MM.1S (cell line): ENCODE measurements at regions not wholly inside any gene's neighbourhood (a gene's known extent, or its start where the extent isn't known, plus 50 kb on each side); places are given as distances from the start of the nearest gene placed in this dataset.

Experiments used
- DNase-seq: peaks from one replicate; pipeline ENCODE4 v3.0.0-alpha.2; 2015
- H2AFZ ChIP-seq: fragments of 300-600 bp; sonication (generic); 2 replicates; pipeline ENCODE4 v1.6.0; 2016; ENCODE audit warnings: antibody characterized with exemption, low read length
- H3F3A ChIP-seq: fragments of 300-600 bp; sonication (generic); 2 replicates; pipeline ENCODE4 v1.6.1; 2016; ENCODE audit warnings: mild to moderate bottlenecking, antibody characterized with exemption, low read length, moderate library complexity, mixed read lengths; ENCODE audit not compliant: insufficient read depth
- H3K27ac ChIP-seq: fragments of 300-600 bp; sonication (generic); 2 replicates; pipeline ENCODE4 v1.5.1; 2016; ENCODE audit warnings: mild to moderate bottlenecking, low read length
- H3K27me3 ChIP-seq: fragments of 300-600 bp; sonication (generic); replicated peaks from 2 replicates; pipeline ENCODE4 v1.6.0; 2016; ENCODE audit warnings: low read length; ENCODE audit not compliant: insufficient read depth
- H3K36me3 ChIP-seq: fragments of 300-600 bp; sonication (generic); replicated peaks from 2 replicates; pipeline ENCODE4 v1.6.1; 2016; ENCODE audit warnings: mild to moderate bottlenecking, low read length, mixed read lengths; ENCODE audit not compliant: insufficient read depth
- H3K4me1 ChIP-seq: fragments of 300-600 bp; sonication (generic); 2 replicates; pipeline ENCODE4 v1.6.1; 2016; ENCODE audit warnings: low read length, mixed read lengths
- H3K4me2 ChIP-seq: fragments of 300-600 bp; sonication (generic); 2 replicates; pipeline ENCODE4 v1.6.0; 2016; ENCODE audit warnings: low read depth, low read length
- H3K4me3 ChIP-seq: fragments of 300-600 bp; sonication (generic); 2 replicates; pipeline ENCODE4 v1.5.1; 2016; ENCODE audit warnings: low read length, mixed read lengths
- H3K79me2 ChIP-seq: fragments of 300-600 bp; sonication (generic); 2 replicates; pipeline ENCODE4 v1.6.1; 2016; ENCODE audit warnings: mixed run types, low read length, mixed read lengths
- H3K9ac ChIP-seq: fragments of 300-600 bp; sonication (generic); 2 replicates; pipeline ENCODE4 v1.6.1; 2016; ENCODE audit warnings: low read length, mixed read lengths
- H3K9me2 ChIP-seq: fragments of 300-600 bp; sonication (generic); replicated peaks from 2 replicates; pipeline ENCODE4 v1.6.1; 2016; ENCODE audit warnings: mild to moderate bottlenecking, low read length, mixed read lengths; ENCODE audit not compliant: insufficient read depth
- H3K9me3 ChIP-seq: fragments of 300-600 bp; sonication (generic); replicated peaks from 2 replicates; pipeline ENCODE4 v1.6.1; 2016; ENCODE audit warnings: mild to moderate bottlenecking, low read length, mixed read lengths; ENCODE audit not compliant: insufficient read depth
- H4K20me1 ChIP-seq: fragments of 300-600 bp; sonication (generic); 2 replicates; pipeline ENCODE4 v1.6.1; 2016; ENCODE audit warnings: mild to moderate bottlenecking, low read length, moderate library complexity, mixed read lengths; ENCODE audit not compliant: insufficient read depth
- CTCF ChIP-seq: fragments of 300-600 bp; sonication (generic); IDR thresholded peaks from 2 replicates; pipeline ENCODE4 v1.5.1; 2016; ENCODE audit warnings: antibody characterized with exemption, low read length, mixed read lengths
- EZH2 ChIP-seq: fragments of 300-600 bp; sonication (generic); optimal IDR thresholded peaks from 2 replicates; pipeline ENCODE3; 2017; ENCODE audit warnings: low read depth, mild to moderate bottlenecking, antibody characterized with exemption, low read length, mixed read lengths
- EZH2phosphoT487 ChIP-seq: fragments of 300-600 bp; sonication (generic); IDR thresholded peaks from 2 replicates; pipeline ENCODE4 v1.6.1; 2018; ENCODE audit warnings: antibody characterized with exemption, low read length

DNA sequence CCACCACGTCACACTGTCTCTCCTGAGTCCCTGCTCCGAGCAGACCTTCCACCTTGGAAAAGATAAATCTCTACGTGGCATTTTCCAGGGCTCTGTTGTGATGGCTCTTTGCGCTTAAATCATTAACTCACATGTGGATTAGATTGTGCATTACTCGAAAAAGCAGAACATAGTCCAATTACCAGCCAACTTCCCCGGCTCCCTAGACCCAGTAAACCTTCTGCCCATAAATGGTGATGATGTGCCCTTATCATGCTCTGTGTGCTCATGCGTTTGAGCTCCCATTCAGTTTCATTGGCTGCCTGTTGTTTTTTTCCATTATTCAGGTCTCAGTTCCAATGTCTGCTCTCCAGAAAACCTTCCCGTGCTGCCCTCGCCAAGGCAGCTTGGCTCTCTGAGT, 471.2 kb downstream of the GLRX3 start:
- H3K9me2 ChIP-seq = no peaks in the 10 kb centered on the region
- H3K79me2 ChIP-seq = no peaks in the 10 kb centered on the region
- no peaks in the 10 kb centered on the region for H4K20me1 ChIP-seq
- H3F3A ChIP-seq = no peaks in the 10 kb centered on the region
- H3K9ac ChIP-seq = no peak overlapping the region
- H3K36me3 ChIP-seq = no peaks in the 10 kb centered on the region
- H3K4me3 ChIP-seq = no peak overlapping the region
- H3K4me1 ChIP-seq = no peaks in the 10 kb centered on the region
- no peaks in the 10 kb centered on the region for H3K9me3 ChIP-seq
- no peak for DNase-seq
- no peaks in the 10 kb centered on the region for H3K27me3 ChIP-seq
- no peak overlapping the region for H3K4me2 ChIP-seq
- H3K27ac ChIP-seq = no peak overlapping the region
- no peak for TF ChIP-seq EZH2
- TF ChIP-seq CTCF = no peak
- TF ChIP-seq EZH2phosphoT487 = no peak
- no peak overlapping the region for H2AFZ ChIP-seq

- Histone ChIP-seq H3K9me2 (no peaks in the 10 kb centered on the region), H3K79me2 (no peaks in the 10 kb centered on the region), H3K4me1 (no peaks in the 10 kb centered on the region), H3K4me2 (no peak overlapping the region), H4K20me1 (no peaks in the 10 kb centered on the region), H3K9me3 (no peaks in the 10 kb centered on the region), H3K36me3 (no peaks in the 10 kb centered on the region), H3K9ac (no peak overlapping the region), H3F3A (no peaks in the 10 kb centered on the region), H3K27me3 (no peaks in the 10 kb centered on the region), H3K4me3 (no peak overlapping the region), H2AFZ (no peak overlapping the region), H3K27ac (no peak overlapping the region)
- no peak for TF ChIP-seq EZH2phosphoT487
- no peak for TF ChIP-seq CTCF
- no peak for TF ChIP-seq EZH2
- DNase-seq = no peak
Measured at GRCh38 chr10:130611239-130611638, 475.0 kb downstream of the GLRX3 start.

- Histone ChIP-seq H3K79me2 (no peaks in the 10 kb centered on the region), H3K36me3 (no peaks in the 10 kb centered on the region), H2AFZ (no peak overlapping the region), H3K27me3 (no peaks in the 10 kb centered on the region), H3K4me2 (no peak overlapping the region), H3K4me3 (no peak overlapping the region), H3K9me2 (no peaks in the 10 kb centered on the region), H3K9ac (no peak overlapping the region), H4K20me1 (no peaks in the 10 kb centered on the region), H3K9me3 (no peaks in the 10 kb centered on the region), H3K4me1 (no peaks in the 10 kb centered on the region), H3F3A (no peaks in the 10 kb centered on the region), H3K27ac (no peak overlapping the region)
- no peak for DNase-seq
- TF ChIP-seq CTCF (no peak), EZH2 (no peak), EZH2phosphoT487 (no peak)
Measured at GRCh38 chr10:130615457-130615856, 479.3 kb downstream of the GLRX3 start.

GRCh38 chr10:130617985-130618384, 481.8 kb downstream of the GLRX3 start:
- no peak overlapping the region for H3K27ac ChIP-seq
- H2AFZ ChIP-seq = no peak overlapping the region
- no peaks in the 10 kb centered on the region for H3K36me3 ChIP-seq
- no peaks in the 10 kb centered on the region for H3F3A ChIP-seq
- H3K4me3 ChIP-seq = no peak overlapping the region
- H3K79me2 ChIP-seq = no peaks in the 10 kb centered on the region
- no peaks in the 10 kb centered on the region for H3K9me3 ChIP-seq
- no peaks in the 10 kb centered on the region for H3K9me2 ChIP-seq
- H3K4me1 ChIP-seq = no peaks in the 10 kb centered on the region
- no peak overlapping the region for H3K4me2 ChIP-seq
- DNase-seq = no peak
- no peaks in the 10 kb centered on the region for H4K20me1 ChIP-seq
- TF ChIP-seq EZH2phosphoT487 = no peak
- H3K27me3 ChIP-seq = no peaks in the 10 kb centered on the region
- H3K9ac ChIP-seq = no peak overlapping the region
